IMR-90 (cell line): ENCODE measurements at regions not wholly inside any gene's neighbourhood (a gene's known extent, or its start where the extent isn't known, plus 50 kb on each side); places are given as distances from the start of the nearest gene placed in this dataset.

Experiments used
- ATAC-seq: fragments of 200-7000 bp; cut with Tn5 transposase; 2 replicates; pipeline ENCODE4 v1.9.1; 2020; ENCODE audit warnings: low read depth, mild to moderate bottlenecking, moderate library complexity
- BruUV-seq: library from RNA; stranded (reverse); fragments of 400-500 nt; replicated peaks from 2 replicates; lab custom pipeline; 2021; lab: Mats Ljungman, UMichigan
- CTCF ChIA-PET: fragments of 300-600 bp; formaldehyde crosslinking; extraction: SDS; loops from one replicate; lab custom pipeline; 2021; ENCODE audit warnings: antibody characterized with exemption; lab: Yijun Ruan, JAX
- POLR2A ChIA-PET: fragments of 300-600 bp; sonication (Branson Sonifier 250); formaldehyde crosslinking; loops from one replicate; lab custom pipeline; 2022; ENCODE audit warnings: antibody characterized with exemption; ENCODE audit not compliant: unreplicated experiment; lab: Charles Lee
- DNase-seq: peaks from one replicate; pipeline ENCODE4 v3.0.0; 2013
- H2AFZ ChIP-seq: replicated peaks from 2 replicates; pipeline ENCODE3; 2013; ENCODE audit warnings: low read length, mild to moderate bottlenecking; ENCODE audit not compliant: poor library complexity
- H2AK5ac ChIP-seq: 2 replicates; pipeline ENCODE4 v1.6.1; 2013; ENCODE audit warnings: low read depth, low read length, inconsistent platforms
- H2AK9ac ChIP-seq: replicated peaks from 2 replicates; pipeline ENCODE3; 2013; ENCODE audit warnings: mild to moderate bottlenecking, low read depth, low read length, moderate library complexity; ENCODE audit not compliant: poor library complexity
- H2BK120ac ChIP-seq: 2 replicates; pipeline ENCODE4 v1.6.1; 2013; ENCODE audit warnings: low read depth, low read length, inconsistent platforms
- H2BK15ac ChIP-seq: 3 replicates; pipeline ENCODE4 v1.6.1; 2013; ENCODE audit warnings: low read depth, low read length, inconsistent platforms
- H2BK20ac ChIP-seq: 2 replicates; pipeline ENCODE4 v1.6.1; 2013; ENCODE audit warnings: low read depth, mild to moderate bottlenecking, inconsistent platforms, low read length, moderate library complexity
- H2BK5ac ChIP-seq: 2 replicates; pipeline ENCODE4 v1.6.1; 2013; ENCODE audit warnings: mild to moderate bottlenecking, low read depth, low read length, inconsistent platforms; ENCODE audit not compliant: poor library complexity, severe bottlenecking
- H3K14ac ChIP-seq: replicated peaks from 2 replicates; pipeline ENCODE4 v1.6.1; 2013; ENCODE audit warnings: low read depth, low read length, inconsistent platforms
- H3K18ac ChIP-seq: 2 replicates; pipeline ENCODE4 v1.6.1; 2013; ENCODE audit warnings: low read depth, low read length, control low read depth
- H3K23ac ChIP-seq: 2 replicates; pipeline ENCODE4 v1.6.1; 2013; ENCODE audit warnings: low read depth, low read length, inconsistent platforms
- H3K27ac ChIP-seq: 2 replicates; pipeline ENCODE4 v1.5.1; 2013; ENCODE audit warnings: mild to moderate bottlenecking, control low read depth, low read length; ENCODE audit not compliant: insufficient read depth
- H3K27me3 ChIP-seq: 2 replicates; pipeline ENCODE4 v1.6.1; 2013; ENCODE audit warnings: low read length; ENCODE audit not compliant: control insufficient read depth, insufficient read depth
- H3K36me3 ChIP-seq: 2 replicates; pipeline ENCODE4 v1.6.1; 2013; ENCODE audit warnings: low read length, mixed read lengths; ENCODE audit not compliant: control insufficient read depth, insufficient read depth
- H3K4ac ChIP-seq: 2 replicates; pipeline ENCODE4 v1.6.1; 2013; ENCODE audit warnings: low read depth, low read length, inconsistent platforms
- H3K4me1 ChIP-seq: 2 replicates; pipeline ENCODE4 v1.6.1; 2013; ENCODE audit warnings: low read length, mixed read lengths; ENCODE audit not compliant: control insufficient read depth, insufficient read depth
- H3K4me2 ChIP-seq: 2 replicates; pipeline ENCODE4 v1.6.1; 2013; ENCODE audit warnings: low read depth, mild to moderate bottlenecking, control low read depth, low read length, moderate library complexity
- H3K4me3 ChIP-seq: 2 replicates; pipeline ENCODE4 v1.5.1; 2013; ENCODE audit warnings: low read depth, mild to moderate bottlenecking, control low read depth, low read length, moderate library complexity; ENCODE audit not compliant: insufficient read depth
- H3K56ac ChIP-seq: 2 replicates; pipeline ENCODE4 v1.6.1; 2013; ENCODE audit warnings: low read length, inconsistent platforms; ENCODE audit not compliant: insufficient read depth; ENCODE audit errors: extremely low read depth
- H3K79me1 ChIP-seq, 2 experiments: 2 replicates each; pipeline ENCODE4 v1.6.1; 2013; ENCODE audit warnings: low read length in 2 of 2, inconsistent platforms in 1 of 2, low read depth in 1 of 2
- H3K9ac ChIP-seq: 2 replicates; pipeline ENCODE4 v1.6.1; 2013; ENCODE audit warnings: low read depth, low read length, control low read depth
- H3K9me1 ChIP-seq: 2 replicates; pipeline ENCODE4 v1.6.1; 2013; ENCODE audit warnings: low read length, inconsistent platforms; ENCODE audit not compliant: insufficient read depth
- H3K9me3 ChIP-seq: 2 replicates; pipeline ENCODE4 v1.6.1; 2013; ENCODE audit warnings: low read length; ENCODE audit not compliant: control insufficient read depth, insufficient read depth
- H4K20me1 ChIP-seq: 2 replicates; pipeline ENCODE4 v1.6.1; 2013; ENCODE audit warnings: low read length, inconsistent platforms; ENCODE audit not compliant: insufficient read depth
- H4K5ac ChIP-seq: 2 replicates; pipeline ENCODE4 v1.6.1; 2013; ENCODE audit warnings: mild to moderate bottlenecking, low read depth, low read length, control low read depth
- H4K8ac ChIP-seq, 2 experiments: 2 replicates each; pipeline ENCODE4 v1.6.1; 2013; ENCODE audit warnings: low read depth in 2 of 2, low read length in 2 of 2, control low read depth in 1 of 2, inconsistent platforms in 1 of 2
- H4K91ac ChIP-seq: 2 replicates; pipeline ENCODE4 v1.6.1; 2013; ENCODE audit warnings: low read depth, low read length, inconsistent platforms; ENCODE audit not compliant: insufficient read depth
- CEBPB ChIP-seq: IDR thresholded peaks from 2 replicates; pipeline ENCODE4 v1.6.1; 2012; ENCODE audit warnings: low read depth, low read length, improper control_type of control experiment
- FOS ChIP-seq: fragments of 150-350 bp; IDR thresholded peaks from 2 replicates; pipeline ENCODE4 v1.6.1; 2016; ENCODE audit warnings: low read depth, low read length
- MAZ ChIP-seq: IDR thresholded peaks from 2 replicates; pipeline ENCODE4 v1.6.1; 2012; ENCODE audit warnings: low read depth, mild to moderate bottlenecking, low read length, improper control_type of control experiment, moderate library complexity, borderline replicate concordance
- NFE2L2 ChIP-seq: fragments of 150-350 bp; IDR thresholded peaks from 2 replicates; pipeline ENCODE4 v1.6.1; 2016; ENCODE audit warnings: low read depth, mild to moderate bottlenecking, low read length
- POLR2A ChIP-seq: IDR thresholded peaks from 2 replicates; pipeline ENCODE4 v1.6.1; 2012; ENCODE audit warnings: mild to moderate bottlenecking, low read depth, low read length
- WGBS, 2 experiments: methylation state at CpG; one replicate each; pipeline versions ENCODE4 v1.1.5 to v1.1.7; 2013; ENCODE audit warnings: missing lambda C conversion rate in 2 of 2; ENCODE audit not compliant: insufficient read length in 1 of 2; ENCODE audit errors: extremely low coverage in 2 of 2; 5-methylcytosine and 5-hydroxymethylcytosine counted together
- dilution Hi-C: fragments of 300-500 bp; cut with HindIII; formaldehyde crosslinking; loops from one replicate; pipeline ENCODE4 v1.14.3; 2018; ENCODE audit warnings: low sequenced_read_pairs; ENCODE audit not compliant: unreplicated experiment
- in situ Hi-C: fragments of 300-500 bp; cut with MboI; formaldehyde crosslinking; loops from 3 replicates; pipeline ENCODE4 v1.14.3; 2019; ENCODE audit warnings: low sequenced_read_pairs, inconsistent platforms, mixed read lengths
- intact Hi-C: fragments of 100-400 bp; cut with micrococcal nuclease; formaldehyde crosslinking; loops from 2 replicates; pipeline ENCODE4 v1.10.0; 2022

GRCh38 chr17:83153681-83154310 lies 74.4 kb downstream of the METRNL start:
- H4K5ac ChIP-seq: no peak overlapping the region
- no peak overlapping the region for H3K27ac ChIP-seq
- no peak overlapping the region for H4K91ac ChIP-seq
- dilution Hi-C loops: no loop called here
- no peak overlapping the region for H3K14ac ChIP-seq
- ATAC-seq (no peak), DNase-seq (no peak)
- no peak overlapping the region for H2AK9ac ChIP-seq
- no TSS peak for BruUV-seq
- no peak overlapping the region for H4K8ac ChIP-seq
- no peak overlapping the region for H3K4me2 ChIP-seq
- no peaks in the 10 kb centered on the region for H3K79me1 ChIP-seq
- no peaks in the 10 kb centered on the region for H4K20me1 ChIP-seq
- no peaks in the 10 kb centered on the region for H3K36me3 ChIP-seq
- no peak overlapping the region for H3K18ac ChIP-seq
- H2BK20ac ChIP-seq: no peak overlapping the region
- no peak overlapping the region for H3K4me3 ChIP-seq
- H2AFZ ChIP-seq: no peak overlapping the region
- H3K56ac ChIP-seq: no peak overlapping the region
- H3K9me1 ChIP-seq: 0 out of 2 replicates have a peak, but pooled peaks cover 2% of the 10 kb centered on the region
- WGBS, 2 experiments: 81% methylated on average over 17 of the region's 29 CpGs; no CpG with 5 or more reads in 1 of the 2 experiments
- CTCF ChIA-PET: no interaction called here
- no peak overlapping the region for H2AK5ac ChIP-seq
- POLR2A ChIA-PET: no interaction called here
- H3K27me3 ChIP-seq: peaks cover 4% of the 10 kb centered on the region
- H3K23ac ChIP-seq: no peak overlapping the region
- H3K9ac ChIP-seq: no peak overlapping the region
- no peak overlapping the region for H2BK15ac ChIP-seq
- no peaks in the 10 kb centered on the region for H3K9me3 ChIP-seq
- H3K4ac ChIP-seq: no peak overlapping the region
- TF ChIP-seq NFE2L2 (no peak), POLR2A (no peak), MAZ (no peak), FOS (no peak), CEBPB (no peak)
- in situ Hi-C loops: no loop called here
- peaks cover 10% of the 10 kb centered on the region; the same call in 1 of the 2 replicates for H3K4me1 ChIP-seq
- H2BK120ac ChIP-seq: no peak overlapping the region
- intact Hi-C loops: no loop called here
- no peak overlapping the region for H2BK5ac ChIP-seq
